ENCODE measurements at regions not wholly inside any gene's neighbourhood (a gene's known extent, or its start where the extent isn't known, plus 50 kb on each side); places are given as distances from the start of the nearest gene placed in this dataset.

GRCh38 chr4:20447103-20447502 is 195.4 kb downstream of the SLIT2 start:
- no peak for DNase-seq (ENCODE audit: low read depth in 2 of 2)

- DNase-seq (ENCODE audit: low read depth in 2 of 2): no peak
These were observed 200.3 kb downstream of the SLIT2 start for GRCh38 chr4:20451986-20452385.

- DNase-seq (ENCODE audit: low read depth in 2 of 2): no peak
These were observed 202.8 kb downstream of the SLIT2 start for GRCh38 chr4:20454515-20454914.

GRCh38 chr4:20456407-20456806 is 204.7 kb downstream of the SLIT2 start:
- no peak for DNase-seq (ENCODE audit: low read depth in 2 of 2)

GRCh38 chr4:20462426-20463175 is 210.9 kb downstream of the SLIT2 start:
- DNase-seq (ENCODE audit: low read depth in 2 of 2): no peak

GRCh38 chr4:20463176-20463430 is 211.4 kb downstream of the SLIT2 start:
- DNase-seq (ENCODE audit: low read depth in 2 of 2): no peak

GRCh38 chr4:20464381-20464780 is 212.7 kb downstream of the SLIT2 start:
- no peak for DNase-seq (ENCODE audit: low read depth in 2 of 2)

GRCh38 chr4:20474119-20474518 is 222.4 kb downstream of the SLIT2 start:
- no peak for DNase-seq (ENCODE audit: low read depth in 2 of 2)

- no peak for DNase-seq (ENCODE audit: low read depth in 2 of 2)
These were observed 221.8 kb upstream of the PACRGL start for GRCh38 chr4:20478412-20478811.

- DNase-seq (ENCODE audit: low read depth in 2 of 2): no peak
These were observed 219.9 kb upstream of the PACRGL start for GRCh38 chr4:20480165-20480947.

- no peak for DNase-seq (ENCODE audit: low read depth in 2 of 2)
These were observed 216.8 kb upstream of the PACRGL start for GRCh38 chr4:20483416-20483815.

GRCh38 chr4:20486433-20486832 is 213.8 kb upstream of the PACRGL start:
- no peak for DNase-seq (ENCODE audit: low read depth in 2 of 2)

- DNase-seq (ENCODE audit: low read depth in 2 of 2): no peak
These were observed 212.8 kb upstream of the PACRGL start for GRCh38 chr4:20487446-20487845.

GRCh38 chr4:20487852-20488251 is 212.4 kb upstream of the PACRGL start:
- no peak for DNase-seq (ENCODE audit: low read depth in 2 of 2)

- DNase-seq (ENCODE audit: low read depth in 2 of 2): no peak
These were observed 209.5 kb upstream of the PACRGL start for GRCh38 chr4:20490734-20491133.

GRCh38 chr4:20493761-20494353 is 206.4 kb upstream of the PACRGL start:
- no peak for DNase-seq (ENCODE audit: low read depth in 2 of 2)

GRCh38 chr4:20496068-20496467 is 204.2 kb upstream of the PACRGL start:
- no peak for DNase-seq (ENCODE audit: low read depth in 2 of 2)

- DNase-seq (ENCODE audit: low read depth in 2 of 2): no peak
These were observed 196.1 kb upstream of the PACRGL start for GRCh38 chr4:20504146-20504545.

- no peak for DNase-seq (ENCODE audit: low read depth in 2 of 2)
These were observed 194.3 kb upstream of the PACRGL start for GRCh38 chr4:20505927-20506326.

- no peak for DNase-seq (ENCODE audit: low read depth in 2 of 2)
These were observed 193.4 kb upstream of the PACRGL start for GRCh38 chr4:20506827-20507226.

- DNase-seq (ENCODE audit: low read depth in 2 of 2): no peak
These were observed 190.9 kb upstream of the PACRGL start for GRCh38 chr4:20509315-20509714.

GRCh38 chr4:20512033-20512792 is 188.0 kb upstream of the PACRGL start:
- DNase-seq (ENCODE audit: low read depth in 2 of 2): no peak

Data from stimulated activated CD8-positive, alpha-beta memory T cell treated with anti-CD3 and anti-CD28 coated beads, Interleukin-2, amount 100 ng/mL, for 48 hours (primary cell).